PFSK-1 (cell line): ENCODE measurements at regions not wholly inside any gene's neighbourhood (a gene's known extent, or its start where the extent isn't known, plus 50 kb on each side); places are given as distances from the start of the nearest gene placed in this dataset.

Source experiments
- FOXP2 ChIP-seq: optimal IDR thresholded peaks from 2 replicates; pipeline ENCODE3; 2011; ENCODE audit warnings: borderline replicate concordance, control low read depth, inconsistent platforms; ENCODE audit not compliant: insufficient read depth; ENCODE audit errors: extremely low read length, extremely low read depth
- POLR2AphosphoS5 ChIP-seq: IDR thresholded peaks from 2 replicates; pipeline ENCODE4 v1.6.1; 2012; ENCODE audit warnings: low read depth, mild to moderate bottlenecking, control low read depth, low read length, moderate library complexity
- REST ChIP-seq, 2 experiments: IDR thresholded peaks; 2 replicates each; pipeline versions ENCODE4 v1.6.1 to v1.8.0; 2011 to 2012; ENCODE audit warnings: low read depth in 2 of 2, low read length in 2 of 2, control low read depth in 1 of 2, inconsistent platforms in 1 of 2, mild to moderate bottlenecking in 1 of 2, moderate library complexity in 1 of 2; ENCODE audit not compliant: insufficient read depth in 1 of 2
- SIN3A ChIP-seq: IDR thresholded peaks from 2 replicates; pipeline ENCODE4 v1.6.1; 2012; ENCODE audit warnings: mild to moderate bottlenecking, low read length, moderate library complexity, borderline replicate concordance; ENCODE audit not compliant: insufficient read depth
- TAF1 ChIP-seq: IDR thresholded peaks from 2 replicates; pipeline ENCODE4 v1.6.1; 2012; ENCODE audit warnings: low read length, control low read depth, borderline replicate concordance; ENCODE audit not compliant: insufficient read depth

- no peak for TF ChIP-seq FOXP2
- TF ChIP-seq TAF1 = no peak
- no peak for TF ChIP-seq REST (IDR thresholded peaks at IDR 0.05; ENCODE audit: insufficient read depth in 1 of 2, low read depth in 2 of 2, low read length in 2 of 2)
- TF ChIP-seq POLR2AphosphoS5 = no peak
- TF ChIP-seq SIN3A = no peak
Measured at GRCh38 chr12:113702836-113703235, 231.2 kb upstream of the LHX5 start.

GRCh38 chr12:113702276-113702675 lies 230.6 kb upstream of the LHX5 start:
- TF ChIP-seq FOXP2 (no peak), SIN3A (no peak), POLR2AphosphoS5 (no peak), TAF1 (no peak), REST (IDR thresholded peaks at IDR 0.05; ENCODE audit: insufficient read depth in 1 of 2, low read depth in 2 of 2, low read length in 2 of 2) (no peak)

GRCh38 chr12:113700943-113701342 lies 229.3 kb upstream of the LHX5 start:
- TF ChIP-seq SIN3A = no peak
- no peak for TF ChIP-seq REST (IDR thresholded peaks at IDR 0.05; ENCODE audit: insufficient read depth in 1 of 2, low read depth in 2 of 2, low read length in 2 of 2)
- TF ChIP-seq FOXP2 = no peak
- TF ChIP-seq TAF1 = no peak
- TF ChIP-seq POLR2AphosphoS5 = no peak

GRCh38 chr12:113698510-113698858 lies 226.8 kb upstream of the LHX5 start:
- TF ChIP-seq SIN3A = no peak
- TF ChIP-seq REST (IDR thresholded peaks at IDR 0.05; ENCODE audit: insufficient read depth in 1 of 2, low read depth in 2 of 2, low read length in 2 of 2) = no peak
- TF ChIP-seq POLR2AphosphoS5 = no peak
- TF ChIP-seq FOXP2 = no peak
- TF ChIP-seq TAF1 = no peak
